OCI-LY3 (cell line): ENCODE measurements at regions not wholly inside any gene's neighbourhood (a gene's known extent, or its start where the extent isn't known, plus 50 kb on each side); places are given as distances from the start of the nearest gene placed in this dataset.

Source experiments
- H2AFZ ChIP-seq: fragments of 200-600, 300-600 bp; shearing (Covaris generic); 2 replicates; pipeline ENCODE4 v1.6.0; 2014; ENCODE audit warnings: antibody characterized with exemption, low read depth, low read length
- H3K27ac ChIP-seq: fragments of 200-600, 300-600 bp; sonication (generic); 2 replicates; pipeline ENCODE4 v1.5.1; 2014; ENCODE audit warnings: mild to moderate bottlenecking, low read length, moderate library complexity, mixed read lengths
- H3K27me3 ChIP-seq: fragments of 200-600, 300-600 bp; sonication (generic); 2 replicates; pipeline ENCODE4 v1.6.1; 2014; ENCODE audit warnings: low read depth, low read length, mixed read lengths
- H3K36me3 ChIP-seq: fragments of 200-600, 300-600 bp; sonication (generic); replicated peaks from 2 replicates; pipeline ENCODE3; 2014; ENCODE audit warnings: low read depth, low read length, mixed read lengths
- H3K4me1 ChIP-seq: fragments of 300-600, 200-600 bp; sonication (generic); 2 replicates; pipeline ENCODE4 v1.6.1; 2014; ENCODE audit warnings: low read length, mixed read lengths
- H3K4me2 ChIP-seq: fragments of 200-600, 300-600 bp; sonication (generic); 2 replicates; pipeline ENCODE4 v1.6.1; 2014; ENCODE audit warnings: low read length, mixed read lengths
- H3K4me3 ChIP-seq: fragments of 300-600, 200-600 bp; sonication (generic); 2 replicates; pipeline ENCODE4 v1.5.1; 2014; ENCODE audit warnings: antibody characterized with exemption, mild to moderate bottlenecking, low read length, moderate library complexity
- H3K79me2 ChIP-seq: fragments of 300-600, 200-600 bp; shearing (Covaris generic); 2 replicates; pipeline ENCODE4 v1.6.1; 2014; ENCODE audit warnings: mild to moderate bottlenecking, low read length, mixed read lengths
- H3K9ac ChIP-seq: fragments of 300-600, 200-600 bp; shearing (Covaris generic); 2 replicates; pipeline ENCODE4 v1.6.0; 2014; ENCODE audit warnings: mild to moderate bottlenecking, low read length, moderate library complexity
- H3K9me3 ChIP-seq: fragments of 200-600, 300-600 bp; shearing (Covaris generic); 2 replicates; pipeline ENCODE4 v1.6.1; 2014; ENCODE audit warnings: low read length, mixed read lengths; ENCODE audit not compliant: insufficient read depth
- H4K20me1 ChIP-seq: fragments of 200-600, 300-600 bp; sonication (generic); 2 replicates; pipeline ENCODE4 v1.6.1; 2016; ENCODE audit warnings: low read length, mixed read lengths; ENCODE audit not compliant: insufficient read depth
- EZH2phosphoT487 ChIP-seq: fragments of 200-600 bp; shearing (Covaris generic); IDR thresholded peaks from 2 replicates; pipeline ENCODE4 v1.6.1; 2018; ENCODE audit warnings: antibody characterized with exemption, mixed run types, low read depth
- TF ChIP-seq, protein P1 (sequence below): fragments of 200-600, 300-600 bp; sonication (generic); IDR thresholded peaks from 2 replicates; pipeline ENCODE4 v1.5.1; 2014; ENCODE audit warnings: antibody characterized with exemption, low read length, low read depth

DNA sequence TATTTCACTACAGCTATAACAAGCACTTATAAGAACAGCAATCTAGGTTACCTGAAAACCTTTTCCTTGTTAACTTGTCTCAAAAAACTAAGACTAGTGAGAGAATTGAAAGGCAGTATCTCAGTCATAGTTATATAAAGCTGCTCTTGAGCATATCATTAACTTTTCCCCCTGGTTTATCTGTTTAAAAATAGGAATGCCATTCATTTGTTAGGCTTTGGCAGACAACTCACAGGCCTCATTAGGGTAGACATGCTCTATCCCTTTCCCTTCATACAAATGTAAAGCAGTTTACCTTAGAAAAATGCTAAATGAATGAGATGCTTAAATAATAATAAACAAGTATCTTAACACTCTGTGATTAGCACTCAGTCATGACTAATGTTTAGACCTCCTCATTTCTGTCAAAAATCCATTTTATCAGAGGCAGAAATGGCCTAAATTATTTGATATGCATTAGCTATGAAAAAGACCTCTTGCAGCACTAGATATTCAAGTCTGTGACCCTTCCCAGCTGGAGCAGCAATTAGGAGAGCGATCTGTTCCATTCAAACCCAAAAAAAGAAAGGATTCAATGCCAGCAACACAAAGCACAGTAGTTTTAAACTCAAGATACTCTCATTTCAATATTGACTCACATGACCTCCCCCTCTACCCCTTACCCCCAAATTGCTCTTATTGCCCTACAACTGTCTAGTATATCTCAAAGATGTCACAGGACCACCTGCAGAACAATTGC lies 1578.8 kb upstream of the WWC1 start:
- Histone ChIP-seq H2AFZ (no peak overlapping the region), H3K36me3 (no peaks in the 10 kb centered on the region), H3K4me3 (no peak overlapping the region), H3K9ac (no peak overlapping the region), H3K79me2 (no peaks in the 10 kb centered on the region), H3K27ac (no peak overlapping the region), H3K9me3 (no peaks in the 10 kb centered on the region), H3K27me3 (no peaks in the 10 kb centered on the region), H3K4me1 (no peaks in the 10 kb centered on the region), H4K20me1 (no peaks in the 10 kb centered on the region), H3K4me2 (no peak overlapping the region)
- TF ChIP-seq EZH2phosphoT487: no peak
- TF ChIP-seq, protein P1, sequence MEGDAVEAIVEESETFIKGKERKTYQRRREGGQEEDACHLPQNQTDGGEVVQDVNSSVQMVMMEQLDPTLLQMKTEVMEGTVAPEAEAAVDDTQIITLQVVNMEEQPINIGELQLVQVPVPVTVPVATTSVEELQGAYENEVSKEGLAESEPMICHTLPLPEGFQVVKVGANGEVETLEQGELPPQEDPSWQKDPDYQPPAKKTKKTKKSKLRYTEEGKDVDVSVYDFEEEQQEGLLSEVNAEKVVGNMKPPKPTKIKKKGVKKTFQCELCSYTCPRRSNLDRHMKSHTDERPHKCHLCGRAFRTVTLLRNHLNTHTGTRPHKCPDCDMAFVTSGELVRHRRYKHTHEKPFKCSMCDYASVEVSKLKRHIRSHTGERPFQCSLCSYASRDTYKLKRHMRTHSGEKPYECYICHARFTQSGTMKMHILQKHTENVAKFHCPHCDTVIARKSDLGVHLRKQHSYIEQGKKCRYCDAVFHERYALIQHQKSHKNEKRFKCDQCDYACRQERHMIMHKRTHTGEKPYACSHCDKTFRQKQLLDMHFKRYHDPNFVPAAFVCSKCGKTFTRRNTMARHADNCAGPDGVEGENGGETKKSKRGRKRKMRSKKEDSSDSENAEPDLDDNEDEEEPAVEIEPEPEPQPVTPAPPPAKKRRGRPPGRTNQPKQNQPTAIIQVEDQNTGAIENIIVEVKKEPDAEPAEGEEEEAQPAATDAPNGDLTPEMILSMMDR: no peak

DNA sequence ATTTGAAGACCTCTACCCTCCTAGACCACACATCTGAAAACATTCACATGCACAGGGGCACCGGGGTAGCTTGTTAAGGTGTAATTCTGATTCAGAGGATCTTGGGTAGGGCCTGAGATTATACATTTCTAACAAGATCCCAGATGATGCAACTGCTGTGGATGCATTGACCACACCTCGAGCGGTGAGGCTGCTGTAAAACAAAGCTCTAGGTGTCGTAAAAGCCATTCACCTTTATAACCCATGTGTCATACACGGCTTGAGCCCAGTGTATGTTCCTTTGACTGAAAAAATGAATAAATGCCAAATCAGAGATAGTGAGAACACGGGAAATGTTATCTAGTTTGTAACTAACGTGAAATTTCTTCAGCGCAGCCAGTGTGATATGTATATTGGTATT lies 1578.2 kb upstream of the WWC1 start:
- H3K4me2 ChIP-seq: no peak overlapping the region
- no peak overlapping the region for H2AFZ ChIP-seq

DNA sequence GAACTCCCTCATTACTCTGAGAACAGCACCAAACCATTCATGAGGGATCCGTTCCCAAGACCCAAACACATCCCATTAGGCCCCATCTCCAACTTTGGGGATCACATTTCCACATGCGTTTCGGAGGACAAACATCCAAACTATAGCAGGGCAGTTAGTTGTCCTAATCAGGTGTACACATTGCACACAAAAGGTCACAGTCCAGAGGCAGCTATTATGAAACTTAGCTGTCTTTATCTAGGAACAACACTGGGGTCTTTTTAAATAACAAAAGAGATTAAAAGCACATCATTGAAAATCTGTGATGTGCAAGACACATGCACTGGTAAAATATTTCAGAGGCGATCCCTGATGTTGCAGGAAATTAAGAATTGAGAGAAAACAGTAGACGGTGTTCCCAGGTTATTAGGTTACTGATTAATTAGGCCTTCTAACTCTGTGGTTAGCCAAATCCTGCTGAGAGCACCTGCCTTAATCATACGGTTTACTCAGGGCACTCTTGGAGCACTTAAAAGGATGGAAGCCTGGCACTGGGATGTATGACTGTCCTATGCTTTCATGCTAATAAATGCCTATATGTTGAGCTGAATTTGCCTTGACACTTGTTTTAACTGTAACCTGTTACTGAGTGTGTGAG lies 1574.5 kb upstream of the WWC1 start:
- H3K27ac ChIP-seq: no peak overlapping the region
- no peak overlapping the region for H3K9ac ChIP-seq
- H3K9me3 ChIP-seq: no peaks in the 10 kb centered on the region
- no peaks in the 10 kb centered on the region for H3K27me3 ChIP-seq
- no peak overlapping the region for H3K4me3 ChIP-seq
- no peaks in the 10 kb centered on the region for H3K4me1 ChIP-seq
- H3K79me2 ChIP-seq: no peaks in the 10 kb centered on the region
- no peaks in the 10 kb centered on the region for H4K20me1 ChIP-seq
- H3K4me2 ChIP-seq: no peak overlapping the region
- H3K36me3 ChIP-seq: no peaks in the 10 kb centered on the region
- TF ChIP-seq EZH2phosphoT487: no peak
- TF ChIP-seq, protein P1: no peak
- no peak overlapping the region for H2AFZ ChIP-seq

More for the DNA sequence above, 1578.2 kb upstream of the WWC1 start:
- Histone ChIP-seq H3K79me2 (no peaks in the 10 kb centered on the region), H3K4me3 (no peak overlapping the region), H4K20me1 (no peaks in the 10 kb centered on the region), H3K4me1 (no peaks in the 10 kb centered on the region), H3K9me3 (no peaks in the 10 kb centered on the region), H3K27ac (no peak overlapping the region), H3K36me3 (no peaks in the 10 kb centered on the region), H3K9ac (no peak overlapping the region), H3K27me3 (no peaks in the 10 kb centered on the region)
- no peak for TF ChIP-seq EZH2phosphoT487
- TF ChIP-seq, protein P1: no peak

DNA sequence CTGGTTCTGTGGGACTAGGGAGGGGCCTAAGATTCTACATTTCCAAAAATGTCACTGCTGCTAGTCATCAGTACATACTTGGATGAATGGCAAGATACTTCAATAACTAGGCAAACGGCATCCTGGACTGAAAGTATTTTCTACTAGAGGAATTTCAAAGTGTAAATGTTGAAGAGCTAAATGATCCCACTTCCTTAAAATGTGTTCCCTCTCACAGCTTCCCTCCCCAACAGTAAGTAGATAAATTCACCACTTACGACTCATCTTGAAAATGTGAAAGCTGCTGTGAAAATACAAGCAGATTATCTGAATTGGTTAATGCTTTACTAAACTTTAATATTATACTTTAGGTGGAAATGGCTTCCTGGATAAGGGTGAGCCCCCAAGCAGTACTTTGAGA lies 1571.5 kb upstream of the WWC1 start:
- no peaks in the 10 kb centered on the region for H3K4me1 ChIP-seq
- no peak overlapping the region for H3K4me2 ChIP-seq
- TF ChIP-seq, protein P1: no peak
- TF ChIP-seq EZH2phosphoT487: no peak

More for the DNA sequence above, 1571.5 kb upstream of the WWC1 start:
- no peaks in the 10 kb centered on the region for H3K36me3 ChIP-seq
- no peak overlapping the region for H2AFZ ChIP-seq
- H3K27ac ChIP-seq: no peak overlapping the region
- H3K79me2 ChIP-seq: no peaks in the 10 kb centered on the region
- no peaks in the 10 kb centered on the region for H3K27me3 ChIP-seq
- no peak overlapping the region for H3K9ac ChIP-seq
- no peaks in the 10 kb centered on the region for H3K9me3 ChIP-seq
- H3K4me3 ChIP-seq: no peak overlapping the region
- no peaks in the 10 kb centered on the region for H4K20me1 ChIP-seq
